HUDEP-2 (cell line): ENCODE measurements at regions not wholly inside any gene's neighbourhood (a gene's known extent, or its start where the extent isn't known, plus 50 kb on each side); places are given as distances from the start of the nearest gene placed in this dataset.
A peak's percentile ranks its signal among the peaks of the same experiment; 100 is the strongest.
"Not testable (repeated sequence)": the region's sequence is repeated elsewhere in the genome, so short reads cannot be mapped to it uniquely, and the experiment has no call there.

Experiments used
- DNase-seq, 76 experiments: peaks; one replicate each; lab custom pipeline; 2025; ENCODE audit not compliant: unreplicated experiment in 76 of 76; lab: John Stamatoyannopoulos, UW

GRCh38 chrX:1105031-1105430 lies 107.4 kb downstream of the CRLF2 start:
- DNase-seq: not testable (repeated sequence)

- DNase-seq: no peak
These were observed 109.1 kb downstream of the CRLF2 start for GRCh38 chrX:1103360-1103759.

- DNase-seq: no peak
These were observed 109.7 kb downstream of the CRLF2 start for GRCh38 chrX:1102786-1103185.

- DNase-seq: not testable (repeated sequence)
These were observed 110.2 kb downstream of the CRLF2 start for GRCh38 chrX:1102221-1102620.

- DNase-seq: no peak
These were observed 113.2 kb downstream of the CRLF2 start for GRCh38 chrX:1099146-1099770.

GRCh38 chrX:1097328-1097727 lies 115.1 kb downstream of the CRLF2 start:
- DNase-seq: no peak

GRCh38 chrX:1094566-1095333 lies 117.7 kb downstream of the CRLF2 start:
- DNase-seq: no peak

- no peak for DNase-seq
These were observed 118.6 kb downstream of the CRLF2 start for GRCh38 chrX:1093586-1094421.

- no peak for DNase-seq
These were observed 119.3 kb downstream of the CRLF2 start for GRCh38 chrX:1093121-1093520.

GRCh38 chrX:1086444-1087409 lies 125.7 kb downstream of the CRLF2 start:
- no peak for DNase-seq

GRCh38 chrX:1085871-1086270 lies 126.6 kb downstream of the CRLF2 start:
- not testable (repeated sequence) for DNase-seq

- no peak for DNase-seq
These were observed 127.8 kb downstream of the CRLF2 start for GRCh38 chrX:1084689-1085088.

- DNase-seq: peak in 4 of 76 experiments; percentile 0 to 5 (median 3)
These were observed 135.4 kb downstream of the CRLF2 start for GRCh38 chrX:1076871-1077651.

- DNase-seq: no peak
These were observed 136.7 kb downstream of the CRLF2 start for GRCh38 chrX:1075741-1076140.

GRCh38 chrX:1075156-1075555 lies 137.3 kb downstream of the CRLF2 start:
- no peak for DNase-seq

- DNase-seq: no peak
These were observed 137.7 kb downstream of the CRLF2 start for GRCh38 chrX:1074755-1075154.

- no peak for DNase-seq
These were observed 138.3 kb downstream of the CRLF2 start for GRCh38 chrX:1074172-1074571.

GRCh38 chrX:1072637-1073377 lies 139.6 kb downstream of the CRLF2 start:
- DNase-seq: no peak

GRCh38 chrX:1071351-1071750 lies 141.1 kb downstream of the CRLF2 start:
- DNase-seq: no peak
